HUES6 (cell line): ENCODE measurements at regions not wholly inside any gene's neighbourhood (a gene's known extent, or its start where the extent isn't known, plus 50 kb on each side); places are given as distances from the start of the nearest gene placed in this dataset.

Source experiments
- H3K27ac ChIP-seq: 2 replicates; pipeline ENCODE4 v1.7.0; 2013; ENCODE audit warnings: low read depth, mild to moderate bottlenecking, low read length, inconsistent platforms
- H3K27me3 ChIP-seq: 2 replicates; pipeline ENCODE4 v1.6.1; 2013; ENCODE audit warnings: low read length; ENCODE audit not compliant: control insufficient read depth, insufficient read depth
- H3K36me3 ChIP-seq: 2 replicates; pipeline ENCODE4 v1.6.1; 2013; ENCODE audit warnings: low read length; ENCODE audit not compliant: control insufficient read depth, insufficient read depth
- H3K4me1 ChIP-seq: 2 replicates; pipeline ENCODE4 v1.6.1; 2013; ENCODE audit warnings: low read length; ENCODE audit not compliant: control insufficient read depth, insufficient read depth
- H3K4me3 ChIP-seq: 2 replicates; pipeline ENCODE4 v1.5.1; 2013; ENCODE audit warnings: low read depth, low read length
- H3K9ac ChIP-seq: one replicate; pipeline ENCODE4 v1.6.1; 2013; ENCODE audit warnings: mild to moderate bottlenecking, low read length
- H3K9me3 ChIP-seq: 2 replicates; pipeline ENCODE4 v1.6.1; 2013; ENCODE audit warnings: low read depth, low read length; ENCODE audit not compliant: control insufficient read depth, insufficient read depth

DNA sequence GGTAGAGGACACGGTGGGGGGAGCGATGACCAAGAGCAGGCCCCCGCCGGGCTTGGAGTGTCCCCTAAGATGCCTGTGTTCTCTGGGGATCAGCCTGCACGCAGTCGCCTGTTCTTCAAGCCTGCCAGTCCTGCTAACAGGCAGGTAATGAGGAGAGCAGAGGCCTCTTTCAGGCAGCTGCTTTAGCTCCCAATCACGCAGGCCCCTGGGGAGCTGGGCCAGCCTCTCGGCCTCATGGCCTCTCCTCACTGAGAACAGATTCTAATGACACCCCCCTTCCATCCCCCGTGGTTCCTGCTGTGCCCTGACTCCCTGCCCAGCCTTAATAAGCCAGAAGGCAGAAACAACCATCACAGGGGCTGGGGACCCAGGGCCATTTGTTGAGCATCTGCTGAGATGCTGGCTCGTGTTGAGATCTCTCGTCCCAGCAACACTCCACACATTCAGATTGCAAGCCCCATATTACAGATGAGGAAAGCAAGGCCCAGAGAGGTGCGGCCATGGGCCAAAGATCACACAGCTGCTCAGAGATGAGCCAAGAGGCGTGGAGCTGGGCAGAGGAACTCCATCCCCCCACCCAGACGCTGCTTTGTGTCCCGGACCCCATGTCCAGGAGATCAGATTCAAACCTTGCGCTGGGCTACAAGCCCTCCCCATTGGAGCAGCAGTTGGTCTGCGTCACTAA, 71.6 kb upstream of the CASZ1 start:
- H3K27ac ChIP-seq = no peak overlapping the region
- H3K27me3 ChIP-seq = peaks cover 64% of the 10 kb centered on the region
- H3K9ac ChIP-seq = no peak overlapping the region
- no peak overlapping the region for H3K4me3 ChIP-seq
- H3K36me3 ChIP-seq = no peaks in the 10 kb centered on the region
- H3K9me3 ChIP-seq = no peaks in the 10 kb centered on the region
- peaks cover 19% of the 10 kb centered on the region for H3K4me1 ChIP-seq

- Histone ChIP-seq H3K4me3 (no peak overlapping the region), H3K9ac (no peak overlapping the region), H3K27ac (no peak overlapping the region), H3K9me3 (no peaks in the 10 kb centered on the region), H3K4me1 (peaks cover 17% of the 10 kb centered on the region), H3K36me3 (no peaks in the 10 kb centered on the region), H3K27me3 (peaks cover 59% of the 10 kb centered on the region)
Observed at GRCh38 chr1:10868599-10868965, 72.1 kb upstream of the CASZ1 start.

- Histone ChIP-seq H3K27ac (no peak overlapping the region), H3K9me3 (no peaks in the 10 kb centered on the region), H3K27me3 (peaks cover 46% of the 10 kb centered on the region), H3K4me1 (peaks cover 17% of the 10 kb centered on the region), H3K9ac (no peak overlapping the region), H3K36me3 (no peaks in the 10 kb centered on the region), H3K4me3 (no peak overlapping the region)
Observed at GRCh38 chr1:10869933-10870332, 73.5 kb upstream of the CASZ1 start.

GRCh38 chr1:10870493-10871096, 74.1 kb upstream of the CASZ1 start:
- Histone ChIP-seq H3K36me3 (no peaks in the 10 kb centered on the region), H3K27me3 (peaks cover 40% of the 10 kb centered on the region), H3K9me3 (no peaks in the 10 kb centered on the region), H3K9ac (no peak overlapping the region), H3K4me1 (peaks cover 14% of the 10 kb centered on the region), H3K4me3 (no peak overlapping the region), H3K27ac (no peak overlapping the region)

DNA sequence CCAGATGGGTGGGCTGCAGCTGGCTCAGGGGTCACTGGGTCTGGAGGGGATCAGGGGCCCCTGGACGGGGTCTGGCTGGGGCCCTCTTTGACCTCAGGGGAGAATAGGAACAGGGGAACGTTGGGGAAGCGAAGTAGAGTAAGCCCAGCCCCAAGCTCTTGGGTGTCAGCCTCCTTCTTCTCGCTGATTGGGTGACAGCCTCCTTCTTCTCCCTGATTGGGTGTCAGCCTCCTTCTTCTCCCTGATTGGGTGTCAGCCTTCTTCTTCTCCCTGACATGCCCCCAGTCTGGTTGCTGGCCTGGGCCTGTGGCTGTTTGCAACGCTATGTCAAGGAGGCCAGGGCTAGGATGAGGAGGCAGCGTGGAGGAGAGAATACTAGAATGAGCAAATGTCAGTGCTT, 76.7 kb upstream of the CASZ1 start:
- H3K27me3 ChIP-seq = peaks cover 19% of the 10 kb centered on the region
- H3K9ac ChIP-seq = no peak overlapping the region
- no peak overlapping the region for H3K4me3 ChIP-seq
- no peak overlapping the region for H3K27ac ChIP-seq
- no peaks in the 10 kb centered on the region for H3K4me1 ChIP-seq
- no peaks in the 10 kb centered on the region for H3K36me3 ChIP-seq
- H3K9me3 ChIP-seq = no peaks in the 10 kb centered on the region

DNA sequence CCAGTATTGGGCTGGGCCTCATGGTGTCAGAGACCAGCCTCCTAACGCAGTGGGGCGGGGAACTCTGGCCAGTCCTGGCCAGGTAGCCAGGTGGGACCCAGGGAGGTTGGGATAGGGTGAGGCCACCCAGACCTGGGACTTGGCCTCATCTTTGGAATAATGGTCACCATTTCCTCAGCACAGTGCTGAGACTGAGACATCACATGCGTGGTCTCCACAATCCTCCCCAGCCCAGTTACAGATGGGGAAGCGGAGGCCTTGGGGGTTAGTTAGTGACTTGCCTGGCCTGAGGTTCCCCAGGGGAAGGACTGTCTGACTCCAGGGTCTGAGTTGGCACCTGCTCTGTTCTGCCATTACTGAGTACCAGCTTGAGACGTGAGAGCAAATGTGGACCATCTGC, 77.9 kb upstream of the CASZ1 start:
- Histone ChIP-seq H3K36me3 (no peaks in the 10 kb centered on the region), H3K9me3 (no peaks in the 10 kb centered on the region), H3K27ac (no peak overlapping the region), H3K27me3 (peaks cover 10% of the 10 kb centered on the region; the same call in 1 of the 2 replicates), H3K9ac (no peak overlapping the region), H3K4me1 (no peaks in the 10 kb centered on the region), H3K4me3 (no peak overlapping the region)

GRCh38 chr1:10877894-10878293, 81.4 kb upstream of the CASZ1 start:
- Histone ChIP-seq H3K27ac (no peak overlapping the region), H3K4me1 (no peaks in the 10 kb centered on the region), H3K27me3 (no peaks in the 10 kb centered on the region), H3K9me3 (no peaks in the 10 kb centered on the region), H3K9ac (no peak overlapping the region), H3K4me3 (no peak overlapping the region), H3K36me3 (no peaks in the 10 kb centered on the region)

GRCh38 chr1:10878469-10878868, 82.0 kb upstream of the CASZ1 start:
- Histone ChIP-seq H3K4me1 (no peaks in the 10 kb centered on the region), H3K27me3 (no peaks in the 10 kb centered on the region), H3K9ac (no peak overlapping the region), H3K9me3 (no peaks in the 10 kb centered on the region), H3K27ac (no peak overlapping the region), H3K4me3 (no peak overlapping the region), H3K36me3 (no peaks in the 10 kb centered on the region)

- H3K9ac ChIP-seq = no peak overlapping the region
- no peaks in the 10 kb centered on the region for H3K36me3 ChIP-seq
- no peak overlapping the region for H3K27ac ChIP-seq
- no peak overlapping the region for H3K4me3 ChIP-seq
- no peaks in the 10 kb centered on the region for H3K4me1 ChIP-seq
- H3K27me3 ChIP-seq = no peaks in the 10 kb centered on the region
- H3K9me3 ChIP-seq = no peaks in the 10 kb centered on the region
Observed at GRCh38 chr1:10880063-10880462, 83.6 kb upstream of the CASZ1 start.

DNA sequence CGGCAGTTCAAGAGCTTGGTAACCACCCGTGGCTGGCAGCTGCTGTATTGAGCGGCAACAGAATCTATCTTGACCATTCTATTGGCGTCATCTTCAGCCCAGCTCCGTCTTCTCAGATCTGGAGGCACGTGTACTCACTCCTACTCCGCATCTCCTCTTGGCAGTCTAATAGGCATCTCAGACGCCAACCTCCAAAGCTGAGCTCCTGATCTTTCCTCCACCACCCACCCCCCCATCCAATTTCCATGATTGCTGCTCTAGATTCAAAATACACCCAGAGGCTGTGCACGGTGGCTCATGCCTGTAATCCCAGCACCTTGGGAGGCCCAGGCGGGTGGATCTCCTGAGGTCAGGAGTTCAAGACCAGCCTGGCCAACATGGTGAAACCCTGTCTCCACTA, 84.6 kb upstream of the CASZ1 start:
- Histone ChIP-seq H3K4me3 (no peak overlapping the region), H3K36me3 (no peaks in the 10 kb centered on the region), H3K9me3 (no peaks in the 10 kb centered on the region), H3K4me1 (no peaks in the 10 kb centered on the region), H3K9ac (no peak overlapping the region), H3K27ac (no peak overlapping the region), H3K27me3 (no peaks in the 10 kb centered on the region)

GRCh38 chr1:10882069-10882468, 85.6 kb upstream of the CASZ1 start:
- Histone ChIP-seq H3K27ac (no peak overlapping the region), H3K9ac (no peak overlapping the region), H3K4me3 (no peak overlapping the region), H3K9me3 (no peaks in the 10 kb centered on the region), H3K36me3 (no peaks in the 10 kb centered on the region), H3K27me3 (no peaks in the 10 kb centered on the region), H3K4me1 (no peaks in the 10 kb centered on the region)
